DOHH2 (cell line): ENCODE measurements at regions not wholly inside any gene's neighbourhood (a gene's known extent, or its start where the extent isn't known, plus 50 kb on each side); places are given as distances from the start of the nearest gene placed in this dataset.

Experiments used
- CTCF ChIP-seq: fragments of 200-600 bp; sonication (generic); IDR thresholded peaks from one replicate; pipeline ENCODE4 v1.5.1; 2014; ENCODE audit warnings: antibody characterized with exemption, mild to moderate bottlenecking, low read depth, low read length; ENCODE audit not compliant: poor library complexity, severe bottlenecking
- EZH2phosphoT487 ChIP-seq: fragments of 200-600 bp; sonication (generic); IDR thresholded peaks from 2 replicates; pipeline ENCODE4 v1.6.1; 2017; ENCODE audit warnings: borderline replicate concordance, mild to moderate bottlenecking, antibody characterized with exemption, low read length, moderate library complexity, mixed read lengths

- TF ChIP-seq CTCF = no peak
- TF ChIP-seq EZH2phosphoT487 = no peak
Observed at GRCh38 chr3:117128133-117128532, 418.6 kb downstream of the TUSC7 start.
